ENCODE measurements at regions not wholly inside any gene's neighbourhood (a gene's known extent, or its start where the extent isn't known, plus 50 kb on each side); places are given as distances from the start of the nearest gene placed in this dataset.
"Not testable (repeated sequence)": the region's sequence is repeated elsewhere in the genome, so short reads cannot be mapped to it uniquely, and the experiment has no call there.

GRCh38 chr4:123183754-123184153 lies 212.8 kb upstream of the SPRY1 start:
- not testable (repeated sequence) for TF ChIP-seq CTCF, POLR2A (IDR thresholded peaks at IDR 0.05)

Data from adrenal gland (tissue), 5 donors.